Skeletal muscle tissue (tissue), 3 donors: ENCODE measurements at regions not wholly inside any gene's neighbourhood (a gene's known extent, or its start where the extent isn't known, plus 50 kb on each side); places are given as distances from the start of the nearest gene placed in this dataset.

ENCODE experiments used
- H3K27ac ChIP-seq: one replicate; pipeline ENCODE4 v1.7.0; 2013; ENCODE audit warnings: mild to moderate bottlenecking, low read depth, low read length, inconsistent platforms
- H3K27me3 ChIP-seq, 3 donors: one replicate each; pipeline ENCODE4 v1.7.0; 2013; ENCODE audit warnings: low read length in 3 of 3; ENCODE audit not compliant: control insufficient read depth in 3 of 3, insufficient read depth in 3 of 3
- H3K36me3 ChIP-seq, 3 donors: one replicate each; pipeline ENCODE4 v1.7.0; 2013; ENCODE audit warnings: low read length in 3 of 3; ENCODE audit not compliant: control insufficient read depth in 3 of 3, insufficient read depth in 3 of 3
- H3K4me1 ChIP-seq, 3 donors: one replicate each; pipeline ENCODE4 v1.7.0; 2013; ENCODE audit warnings: low read length in 3 of 3, mild to moderate bottlenecking in 3 of 3; ENCODE audit not compliant: control insufficient read depth in 3 of 3, insufficient read depth in 3 of 3
- H3K4me3 ChIP-seq, 3 donors: one replicate each; pipeline ENCODE4 v1.7.0; 2013; ENCODE audit warnings: low read length in 3 of 3
- H3K9ac ChIP-seq, 3 donors: one replicate each; pipeline ENCODE4 v1.7.0; 2013; ENCODE audit warnings: low read length in 3 of 3, mild to moderate bottlenecking in 3 of 3, moderate library complexity in 2 of 3, low read depth in 1 of 3
- H3K9me3 ChIP-seq, 3 donors: one replicate each; pipeline ENCODE4 v1.7.0; 2013; ENCODE audit warnings: low read length in 3 of 3; ENCODE audit not compliant: control insufficient read depth in 3 of 3
- donor health status: Osteomylitis.

DNA sequence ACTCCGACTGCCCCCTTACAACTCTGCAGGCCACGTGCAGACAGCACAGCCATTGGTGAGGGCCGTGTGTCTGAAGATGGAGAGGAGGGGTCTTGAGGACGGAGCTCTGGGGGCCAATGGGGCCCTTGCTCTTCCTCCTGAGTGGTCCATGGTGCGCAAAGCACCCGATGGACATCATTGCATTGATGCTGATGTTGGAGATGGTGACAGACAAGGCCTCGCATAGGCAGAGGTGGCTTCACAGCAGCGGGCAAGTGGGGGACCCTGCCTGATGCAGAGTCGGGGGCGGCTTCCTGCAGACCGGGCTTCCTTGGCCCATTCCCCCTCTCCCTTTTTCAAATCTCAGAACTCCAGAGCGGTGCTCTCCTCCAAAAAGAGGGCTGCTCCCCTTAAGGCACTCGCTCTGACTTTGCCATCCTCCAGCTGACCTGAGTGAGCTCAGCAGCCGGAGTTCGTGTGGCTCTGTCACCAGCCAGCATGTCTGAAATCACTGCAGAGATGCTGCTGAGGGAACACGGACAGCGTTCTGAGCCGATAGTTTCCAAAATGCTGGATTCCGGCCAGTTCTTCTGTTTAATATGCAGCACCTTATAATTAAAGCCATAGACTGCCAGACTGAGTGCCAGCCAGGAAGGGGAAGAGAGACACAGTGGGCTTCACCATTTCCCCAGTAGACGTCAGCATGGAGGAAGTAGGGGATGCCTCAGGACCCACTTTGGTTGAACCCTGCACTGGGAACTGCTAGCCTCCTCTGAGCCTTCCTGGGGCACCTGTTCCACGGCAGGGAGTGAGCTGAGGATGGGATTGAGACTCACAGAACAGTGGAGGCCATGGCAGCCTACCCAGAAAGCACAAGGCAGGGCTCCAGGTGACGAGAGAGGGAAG is 278.2 kb downstream of the BRD1 start:
- no peak overlapping the region for H3K4me3 ChIP-seq
- peaks cover 0 to 17% (median 12%) of the 10 kb centered on the region in 3 donors for H3K27me3 ChIP-seq
- peaks cover 2 to 7% (median 3%) of the 10 kb centered on the region in 3 donors for H3K9me3 ChIP-seq
- H3K36me3 ChIP-seq, result no peaks in the 10 kb centered on the region
- no peak overlapping the region for H3K9ac ChIP-seq
- H3K4me1 ChIP-seq, result no peaks in the 10 kb centered on the region
- no peak overlapping the region for H3K27ac ChIP-seq

DNA sequence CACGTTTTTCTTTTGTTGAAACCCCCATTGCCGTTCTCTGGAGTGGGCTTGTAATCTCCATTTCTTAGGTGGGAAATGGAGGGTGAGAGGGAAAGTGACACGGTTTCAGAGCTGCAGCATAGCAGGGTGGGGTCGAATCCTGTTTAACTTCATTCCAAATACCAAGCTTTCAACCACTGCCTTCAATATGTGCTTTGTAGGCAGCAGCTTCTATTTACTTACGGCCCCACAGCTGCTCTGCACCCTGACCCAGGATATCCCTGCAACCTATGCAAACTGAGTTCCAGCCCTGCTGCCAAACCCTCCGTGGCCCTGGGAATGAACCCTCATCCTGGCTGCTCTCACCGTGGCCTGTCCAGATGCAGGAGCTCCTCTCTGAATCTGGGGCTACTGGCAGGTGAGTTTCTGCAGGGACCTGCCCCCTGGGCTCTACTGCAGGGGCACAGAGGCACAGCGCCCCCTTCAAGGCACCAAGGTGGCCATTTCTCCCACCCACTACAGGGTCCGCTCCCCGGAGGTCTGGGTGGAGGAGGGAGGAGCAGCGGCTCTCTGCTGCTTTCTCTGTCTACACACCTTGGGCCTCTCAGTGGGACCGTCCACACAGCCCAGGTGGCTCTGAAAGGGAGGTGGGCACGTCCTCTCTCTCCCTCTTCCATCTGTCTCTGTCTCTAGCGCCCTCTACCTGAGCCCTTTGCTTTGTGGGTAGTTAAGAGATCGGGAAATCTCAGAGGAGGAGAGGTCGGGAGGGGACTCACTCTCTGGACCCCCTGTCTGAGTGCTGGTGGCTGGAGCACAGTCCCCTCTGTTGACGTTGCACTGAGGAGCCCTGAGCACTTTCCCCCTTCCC is 279.1 kb downstream of the BRD1 start:
- no peak overlapping the region for H3K9ac ChIP-seq
- no peak overlapping the region for H3K4me3 ChIP-seq
- no peaks in the 10 kb centered on the region for H3K36me3 ChIP-seq
- H3K9me3 ChIP-seq, result peaks cover 2 to 7% (median 3%) of the 10 kb centered on the region in 3 donors
- no peaks in the 10 kb centered on the region for H3K4me1 ChIP-seq
- H3K27me3 ChIP-seq, result peaks cover 0 to 14% (median 12%) of the 10 kb centered on the region in 3 donors
- H3K27ac ChIP-seq, result no peak overlapping the region

DNA sequence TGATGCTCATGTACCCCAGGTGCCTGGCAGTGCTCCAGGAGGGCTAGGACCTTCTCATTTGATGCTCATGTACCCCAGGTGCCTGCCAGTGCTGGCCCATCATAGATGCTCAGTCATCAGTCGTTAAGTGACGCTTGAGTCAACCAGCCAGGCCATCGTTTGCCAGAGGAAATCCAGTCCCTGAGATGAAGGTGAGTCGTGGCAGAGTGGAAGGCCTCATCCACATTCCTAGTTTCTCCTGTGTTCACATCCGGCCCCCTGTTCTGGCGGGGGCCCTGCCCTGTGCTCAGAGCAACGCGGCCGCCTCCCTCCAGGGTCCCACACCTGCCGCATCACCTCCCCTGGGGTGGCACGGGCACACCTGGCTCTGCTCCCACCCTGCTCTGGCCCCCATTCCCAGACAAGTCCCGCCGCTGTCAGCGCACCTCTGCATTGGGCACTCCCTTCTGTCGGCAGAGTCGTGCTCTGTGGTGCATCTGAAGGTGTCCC is 279.9 kb downstream of the BRD1 start:
- H3K27me3 ChIP-seq, result peaks cover 0 to 11% (median 5%) of the 10 kb centered on the region in 3 donors
- H3K36me3 ChIP-seq, result no peaks in the 10 kb centered on the region
- no peak overlapping the region for H3K9ac ChIP-seq
- H3K9me3 ChIP-seq, result peaks cover 2 to 7% (median 3%) of the 10 kb centered on the region in 3 donors
- no peaks in the 10 kb centered on the region for H3K4me1 ChIP-seq
- H3K4me3 ChIP-seq, result no peak overlapping the region
- no peak overlapping the region for H3K27ac ChIP-seq

DNA sequence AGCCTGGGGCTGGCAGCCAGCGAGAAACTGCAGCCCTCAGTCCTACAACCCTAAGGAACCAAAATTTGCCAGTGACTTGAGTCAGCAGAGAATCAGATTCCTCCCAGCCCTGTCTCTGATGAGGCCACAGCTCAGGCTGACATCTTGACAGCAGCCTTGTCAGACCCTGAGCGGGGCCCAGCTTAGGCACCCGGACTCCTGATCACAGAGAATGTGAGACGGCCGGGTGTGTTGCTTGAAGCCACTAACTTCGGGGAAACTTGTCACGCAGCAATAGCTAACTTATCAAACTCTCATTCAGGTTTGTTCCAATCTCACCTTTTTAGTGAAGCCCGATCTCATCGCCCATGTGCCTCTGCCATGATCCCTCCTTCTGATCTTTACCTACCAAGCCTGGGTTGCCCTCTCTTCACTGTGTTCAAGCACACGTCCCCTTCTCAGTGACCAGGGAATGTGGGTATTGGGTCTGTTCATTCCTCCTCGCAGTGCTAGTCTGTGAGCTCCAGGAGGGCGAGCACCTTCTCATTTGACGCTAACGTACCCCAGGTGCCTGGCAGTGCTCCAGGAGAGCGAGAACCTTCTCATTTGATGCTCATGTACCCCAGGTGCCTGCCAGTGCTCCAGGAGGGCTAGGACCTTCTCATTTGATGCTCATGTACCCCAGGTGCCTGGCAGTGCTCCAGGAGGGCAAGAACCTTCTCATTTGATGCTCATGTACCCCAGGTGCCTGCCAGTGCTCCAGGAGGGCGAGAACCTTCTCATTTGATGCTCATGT is 280.7 kb downstream of the BRD1 start:
- no peaks in the 10 kb centered on the region for H3K4me1 ChIP-seq
- H3K9ac ChIP-seq, result no peak overlapping the region
- H3K4me3 ChIP-seq, result no peak overlapping the region
- peaks cover 2 to 7% (median 3%) of the 10 kb centered on the region in 3 donors for H3K9me3 ChIP-seq
- H3K36me3 ChIP-seq, result no peaks in the 10 kb centered on the region
- H3K27ac ChIP-seq, result no peak overlapping the region
- peaks cover 0 to 11% (median 4%) of the 10 kb centered on the region in 3 donors for H3K27me3 ChIP-seq

DNA sequence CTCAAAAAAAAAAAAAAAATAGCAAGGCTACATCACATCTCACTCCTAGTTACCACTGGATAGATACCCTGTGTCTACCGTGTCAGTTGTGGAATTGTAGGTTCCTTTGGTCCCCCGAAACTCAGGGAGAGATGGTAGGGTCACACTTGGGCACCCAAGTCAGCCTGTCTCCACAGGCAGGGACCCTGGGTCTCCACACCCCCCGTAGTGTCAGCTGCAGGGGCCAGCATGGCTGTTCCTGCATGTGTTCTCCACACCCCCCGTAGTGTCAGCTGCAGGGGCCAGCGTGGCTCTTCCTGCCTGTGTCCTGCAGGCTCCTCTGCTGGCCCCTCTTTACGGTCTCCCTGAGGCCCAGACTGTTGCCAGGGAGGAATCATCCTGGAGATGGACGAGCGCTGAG is 282.1 kb downstream of the BRD1 start:
- H3K4me1 ChIP-seq, result no peaks in the 10 kb centered on the region
- H3K36me3 ChIP-seq, result no peaks in the 10 kb centered on the region
- H3K27ac ChIP-seq, result no peak overlapping the region
- no peak overlapping the region for H3K4me3 ChIP-seq
- peaks cover 0 to 2% (median 2%) of the 10 kb centered on the region in 3 donors for H3K9me3 ChIP-seq
- H3K9ac ChIP-seq, result no peak overlapping the region
- H3K27me3 ChIP-seq, result peaks cover 0 to 5% (median 0%) of the 10 kb centered on the region in 3 donors

DNA sequence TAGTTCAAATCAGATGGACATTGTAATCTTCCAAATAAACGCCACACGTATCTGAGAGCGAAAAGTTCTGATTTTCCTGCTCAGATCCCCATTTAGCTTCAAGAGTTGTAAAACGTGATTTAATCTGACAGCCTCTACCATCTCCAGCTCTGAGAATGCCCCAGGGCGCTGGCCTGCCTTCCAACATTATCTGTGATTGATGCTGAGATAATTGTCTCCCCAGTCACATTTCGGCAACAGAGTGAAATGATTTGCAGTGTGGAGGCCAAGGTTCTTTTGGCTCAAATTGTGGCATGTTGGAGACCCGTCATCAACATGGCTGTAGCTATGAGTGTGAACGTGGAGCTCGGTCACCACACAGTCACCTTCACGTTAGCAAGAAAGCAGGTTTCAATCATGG is 283.4 kb downstream of the BRD1 start:
- no peak overlapping the region for H3K4me3 ChIP-seq
- no peak overlapping the region for H3K27ac ChIP-seq
- H3K4me1 ChIP-seq, result no peaks in the 10 kb centered on the region
- H3K9me3 ChIP-seq, result peaks cover 0 to 2% (median 0%) of the 10 kb centered on the region in 3 donors
- no peaks in the 10 kb centered on the region for H3K36me3 ChIP-seq
- H3K9ac ChIP-seq, result no peak overlapping the region
- H3K27me3 ChIP-seq, result peaks cover 0 to 5% (median 0%) of the 10 kb centered on the region in 3 donors

DNA sequence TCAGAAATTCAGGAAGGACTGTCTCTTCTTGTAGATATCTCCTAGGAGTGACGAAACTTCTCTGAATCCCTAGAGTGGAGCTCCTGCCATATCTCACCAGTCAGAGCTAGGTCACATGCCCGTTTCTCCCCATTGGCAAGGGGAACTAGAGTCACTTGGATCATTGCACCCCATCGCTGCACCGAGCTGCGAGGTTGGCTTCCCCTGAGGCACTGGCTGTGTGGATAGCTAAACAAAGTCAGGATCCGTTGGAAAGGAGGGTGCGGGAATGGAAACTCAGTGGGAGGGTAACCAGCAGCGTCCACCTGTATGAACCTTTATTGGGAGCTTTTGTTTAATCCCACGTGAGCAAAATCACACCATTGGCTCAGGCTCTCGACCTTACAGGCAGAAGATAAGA is 283.8 kb downstream of the BRD1 start:
- H3K27ac ChIP-seq, result no peak overlapping the region
- no peak overlapping the region for H3K4me3 ChIP-seq
- peaks cover 0 to 2% (median 0%) of the 10 kb centered on the region in 3 donors for H3K9me3 ChIP-seq
- H3K4me1 ChIP-seq, result no peaks in the 10 kb centered on the region
- H3K9ac ChIP-seq, result no peak overlapping the region
- peaks cover 0 to 1% (median 0%) of the 10 kb centered on the region in 3 donors for H3K27me3 ChIP-seq
- no peaks in the 10 kb centered on the region for H3K36me3 ChIP-seq

DNA sequence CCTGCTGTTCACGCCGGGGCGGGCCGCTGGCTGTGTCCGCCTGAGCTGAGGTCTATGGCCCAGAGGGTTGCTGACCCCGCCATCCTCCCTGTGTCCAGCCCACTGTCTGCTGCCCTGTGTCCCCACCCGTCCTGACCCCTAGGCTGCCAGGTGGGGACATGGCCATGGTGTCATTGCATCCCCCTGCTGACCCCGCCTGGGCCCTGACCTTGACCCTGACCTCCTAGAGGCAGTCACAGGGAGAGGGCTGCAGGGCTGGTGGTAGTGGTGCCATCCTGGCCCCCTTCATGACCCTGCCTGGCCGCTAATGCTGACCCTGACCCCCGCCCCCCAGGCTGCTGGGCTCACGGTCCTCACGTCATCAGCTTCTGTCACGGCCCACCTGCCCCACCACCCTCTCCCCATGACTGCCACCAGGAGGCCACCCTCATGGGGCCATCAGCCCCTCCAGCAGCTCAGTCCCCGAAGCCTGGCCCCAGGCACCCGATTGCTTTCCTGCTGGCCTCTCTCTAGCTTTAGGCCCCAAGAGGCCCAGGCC is 285.9 kb downstream of the BRD1 start:
- no peaks in the 10 kb centered on the region for H3K9me3 ChIP-seq
- H3K9ac ChIP-seq, result no peak overlapping the region
- no peaks in the 10 kb centered on the region for H3K36me3 ChIP-seq
- H3K27me3 ChIP-seq, result no peaks in the 10 kb centered on the region
- H3K4me1 ChIP-seq, result no peaks in the 10 kb centered on the region
- no peak overlapping the region for H3K4me3 ChIP-seq
- no peak overlapping the region for H3K27ac ChIP-seq

DNA sequence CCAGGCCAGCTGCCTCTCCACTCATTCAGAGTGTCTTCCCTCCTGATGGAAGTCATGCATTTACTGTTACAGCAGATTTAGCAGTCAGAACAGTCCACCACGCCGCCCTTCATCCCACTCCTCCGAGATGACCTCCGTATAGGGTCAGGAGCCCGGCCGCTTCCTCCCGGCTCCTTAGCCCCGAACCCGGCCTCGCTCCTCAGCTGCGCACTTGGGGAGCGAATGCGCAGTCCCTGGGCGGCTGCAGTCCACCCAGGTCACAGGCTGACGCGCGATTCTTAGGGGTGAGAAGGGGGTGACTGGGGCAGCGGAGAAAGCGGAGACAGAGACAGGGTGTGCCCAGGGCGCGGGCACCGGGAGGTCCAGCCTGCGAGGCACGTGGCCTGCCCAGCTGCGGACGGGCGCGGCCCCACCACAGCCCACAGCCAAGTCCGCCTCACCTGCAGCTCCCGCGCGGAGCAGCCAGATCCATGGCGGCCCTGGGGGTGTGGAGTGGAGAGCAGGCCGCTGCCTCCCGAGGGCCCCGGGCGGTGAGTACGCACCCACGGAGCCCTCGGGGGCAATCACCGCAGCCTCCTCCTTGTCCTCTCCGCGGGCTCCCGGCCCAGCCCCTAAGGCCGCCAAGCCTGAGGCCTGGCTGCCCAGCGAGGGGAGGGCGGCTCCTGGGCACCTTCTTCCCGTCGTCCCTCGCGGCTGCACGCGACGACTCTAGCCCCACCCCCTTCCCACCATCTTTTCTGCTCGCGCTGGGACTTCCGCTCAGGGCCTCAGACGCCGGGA is 286.6 kb downstream of the BRD1 start:
- Histone ChIP-seq H3K4me3 (no peak overlapping the region), H3K9me3 (no peaks in the 10 kb centered on the region), H3K4me1 (no peaks in the 10 kb centered on the region), H3K36me3 (no peaks in the 10 kb centered on the region), H3K27ac (no peak overlapping the region), H3K27me3 (no peaks in the 10 kb centered on the region), H3K9ac (no peak overlapping the region)
